Lower leg skin (tissue), 3 donors: ENCODE measurements at regions not wholly inside any gene's neighbourhood (a gene's known extent, or its start where the extent isn't known, plus 50 kb on each side); places are given as distances from the start of the nearest gene placed in this dataset.

Experiments
- POLR2A ChIP-seq, 2 donors: fragments of 450-650 bp; IDR thresholded peaks; one replicate each; pipeline ENCODE4 v1.6.1; 2016 to 2017; ENCODE audit warnings: antibody characterized with exemption in 2 of 2, mild to moderate bottlenecking in 1 of 2, moderate library complexity in 1 of 2
- TF ChIP-seq, protein P1 (sequence below), 3 donors: fragments of 450-650 bp; IDR thresholded peaks; one replicate each; pipeline ENCODE4 v1.5.1; 2016; ENCODE audit warnings: antibody characterized with exemption in 3 of 3, mild to moderate bottlenecking in 3 of 3, moderate library complexity in 2 of 3

DNA sequence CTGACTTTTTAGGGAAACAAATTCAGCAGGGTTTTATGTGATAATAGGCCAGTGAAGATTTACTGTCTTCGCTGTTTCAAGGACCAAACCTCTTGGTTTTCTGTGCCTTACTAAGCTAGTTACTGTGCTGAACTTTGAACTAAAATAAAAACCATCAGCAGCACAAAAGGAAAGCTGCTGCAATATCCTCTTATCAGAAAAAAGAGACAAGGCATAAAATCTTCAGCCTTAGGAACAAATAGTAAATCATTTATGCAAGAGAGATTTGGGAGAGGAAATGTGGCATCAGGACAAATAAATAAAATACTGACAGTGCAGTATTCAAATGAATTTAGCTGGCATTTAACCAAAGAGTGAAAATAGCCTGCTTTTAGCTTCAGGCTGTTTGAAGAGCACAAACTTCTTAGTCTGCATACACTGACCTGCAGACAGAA is 64.1 kb upstream of the EHBP1 start:
- no peak for TF ChIP-seq POLR2A (IDR thresholded peaks at IDR 0.05)
- TF ChIP-seq, protein P1, sequence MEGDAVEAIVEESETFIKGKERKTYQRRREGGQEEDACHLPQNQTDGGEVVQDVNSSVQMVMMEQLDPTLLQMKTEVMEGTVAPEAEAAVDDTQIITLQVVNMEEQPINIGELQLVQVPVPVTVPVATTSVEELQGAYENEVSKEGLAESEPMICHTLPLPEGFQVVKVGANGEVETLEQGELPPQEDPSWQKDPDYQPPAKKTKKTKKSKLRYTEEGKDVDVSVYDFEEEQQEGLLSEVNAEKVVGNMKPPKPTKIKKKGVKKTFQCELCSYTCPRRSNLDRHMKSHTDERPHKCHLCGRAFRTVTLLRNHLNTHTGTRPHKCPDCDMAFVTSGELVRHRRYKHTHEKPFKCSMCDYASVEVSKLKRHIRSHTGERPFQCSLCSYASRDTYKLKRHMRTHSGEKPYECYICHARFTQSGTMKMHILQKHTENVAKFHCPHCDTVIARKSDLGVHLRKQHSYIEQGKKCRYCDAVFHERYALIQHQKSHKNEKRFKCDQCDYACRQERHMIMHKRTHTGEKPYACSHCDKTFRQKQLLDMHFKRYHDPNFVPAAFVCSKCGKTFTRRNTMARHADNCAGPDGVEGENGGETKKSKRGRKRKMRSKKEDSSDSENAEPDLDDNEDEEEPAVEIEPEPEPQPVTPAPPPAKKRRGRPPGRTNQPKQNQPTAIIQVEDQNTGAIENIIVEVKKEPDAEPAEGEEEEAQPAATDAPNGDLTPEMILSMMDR (IDR thresholded peaks at IDR 0.05): no peak
